Psoas muscle (tissue), 7 donors: ENCODE measurements at regions not wholly inside any gene's neighbourhood (a gene's known extent, or its start where the extent isn't known, plus 50 kb on each side); places are given as distances from the start of the nearest gene placed in this dataset.

Experiments used
- ATAC-seq, 4 donors: fragments of 200-7000 bp; cut with Tn5 transposase; one replicate each; pipeline ENCODE4 v1.9.1; 2020; ENCODE audit warnings: moderate library complexity in 3 of 4, mild to moderate bottlenecking in 2 of 4
- DNase-seq, 2 donors: peaks; one replicate each; pipeline ENCODE4 v3.0.0-alpha.2; 2020
- H3K27ac ChIP-seq: fragments of 200-600 bp; one replicate; pipeline ENCODE4 v1.8.0; 2022
- H3K27me3 ChIP-seq, 3 donors: fragments of 200-600 bp in 1 of 3; one replicate each; pipeline versions ENCODE4 v1.6.1 to v1.8.0; 2013 to 2022; ENCODE audit warnings: low read length in 2 of 3, mild to moderate bottlenecking in 2 of 3, moderate library complexity in 1 of 3; ENCODE audit not compliant: insufficient read depth in 3 of 3
- H3K36me3 ChIP-seq, 2 donors: fragments of 200-600 bp in 1 of 2; one replicate each; pipeline versions ENCODE4 v1.6.1 to v1.8.0; 2013 to 2022; ENCODE audit warnings: low read depth in 1 of 2, mild to moderate bottlenecking in 1 of 2, moderate library complexity in 1 of 2; ENCODE audit not compliant: insufficient read depth in 1 of 2
- H3K4me1 ChIP-seq: fragments of 200-600 bp; one replicate; pipeline ENCODE4 v1.8.0; 2022
- H3K4me3 ChIP-seq: fragments of 200-600 bp; one replicate; pipeline ENCODE4 v1.8.0; 2022; ENCODE audit warnings: mild to moderate bottlenecking
- H3K9me3 ChIP-seq: fragments of 200-600 bp; one replicate; pipeline ENCODE4 v1.8.0; 2022
- WGBS, 3 donors: extraction: QIAGEN DNeasy Blood & Tissue Kit; methylation state at CpG; one replicate each; pipeline versions ENCODE4 v1.1.6 to v1.1.7; 2013; 5-methylcytosine and 5-hydroxymethylcytosine counted together
- intact Hi-C, 2 donors: fragments of 100-400 bp; cut with DNase I; formaldehyde crosslinking; loops; one replicate each; pipeline versions ENCODE4 v1.11.0 to v1.14.2; 2022
- TF ChIP-seq, protein P1 (sequence below): fragments of 200-600 bp; IDR thresholded peaks from one replicate; pipeline ENCODE4 v1.8.0; 2022; ENCODE audit warnings: antibody characterized with exemption
- donor health status: healthy with polysubstance abuse.
- donor health status: DM: no; HTN: no; CAD: no; lungs with moderate emphysema.
- donor health status: Bipolar disorder and iron deficiency.
- donor health status: healthy.
- donor health status: DM: yes; HTN: yes; CAD: no.
- donor health status: DM: no; HTN: no; CAD: no.
- donor health status: DM: yes; HTN: yes; CAD: no.

- Histone ChIP-seq H3K4me3 (no peak overlapping the region), H3K9me3 (no peaks in the 10 kb centered on the region), H3K4me1 (peaks cover 10% of the 10 kb centered on the region), H3K27me3 (no peaks in the 10 kb centered on the region), H3K27ac (no peak overlapping the region), H3K36me3 (no peaks in the 10 kb centered on the region)
- WGBS, 3 donors: 94 to 99% (median 96%) methylated on average over 5 of the region's 5 CpGs
- ATAC-seq (no peak), DNase-seq (no peak)
- intact Hi-C loops: loop anchor here in 1 of 2 donors (5.0 kb wide), 1 partner anchor 140 kb away; no protein-coding TSS in a partner anchor
- TF ChIP-seq, protein P1, sequence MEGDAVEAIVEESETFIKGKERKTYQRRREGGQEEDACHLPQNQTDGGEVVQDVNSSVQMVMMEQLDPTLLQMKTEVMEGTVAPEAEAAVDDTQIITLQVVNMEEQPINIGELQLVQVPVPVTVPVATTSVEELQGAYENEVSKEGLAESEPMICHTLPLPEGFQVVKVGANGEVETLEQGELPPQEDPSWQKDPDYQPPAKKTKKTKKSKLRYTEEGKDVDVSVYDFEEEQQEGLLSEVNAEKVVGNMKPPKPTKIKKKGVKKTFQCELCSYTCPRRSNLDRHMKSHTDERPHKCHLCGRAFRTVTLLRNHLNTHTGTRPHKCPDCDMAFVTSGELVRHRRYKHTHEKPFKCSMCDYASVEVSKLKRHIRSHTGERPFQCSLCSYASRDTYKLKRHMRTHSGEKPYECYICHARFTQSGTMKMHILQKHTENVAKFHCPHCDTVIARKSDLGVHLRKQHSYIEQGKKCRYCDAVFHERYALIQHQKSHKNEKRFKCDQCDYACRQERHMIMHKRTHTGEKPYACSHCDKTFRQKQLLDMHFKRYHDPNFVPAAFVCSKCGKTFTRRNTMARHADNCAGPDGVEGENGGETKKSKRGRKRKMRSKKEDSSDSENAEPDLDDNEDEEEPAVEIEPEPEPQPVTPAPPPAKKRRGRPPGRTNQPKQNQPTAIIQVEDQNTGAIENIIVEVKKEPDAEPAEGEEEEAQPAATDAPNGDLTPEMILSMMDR: no peak
Measured at GRCh38 chr2:8532438-8532837, 149.4 kb upstream of the ID2 start.

DNA sequence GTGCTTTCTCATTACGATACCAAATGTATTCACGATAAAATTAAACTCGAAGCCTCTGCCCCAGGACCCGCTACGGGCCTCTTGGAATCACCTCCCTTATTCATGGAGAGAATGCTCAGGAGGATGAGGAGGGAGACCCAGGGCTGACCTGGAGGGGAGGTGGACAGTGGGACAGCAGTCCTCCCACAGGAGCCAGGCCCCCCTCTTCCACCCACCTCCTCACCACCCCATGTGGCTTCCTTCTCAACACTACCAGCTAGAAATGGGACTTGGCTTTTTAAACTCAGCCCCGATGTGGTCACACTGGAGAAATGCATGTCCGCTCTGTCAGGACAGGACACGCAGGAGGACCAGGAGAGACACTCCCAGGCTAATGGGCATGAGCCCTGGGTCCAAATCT is 147.9 kb upstream of the ID2 start:
- Histone ChIP-seq H3K9me3 (no peaks in the 10 kb centered on the region), H3K27me3 (no peaks in the 10 kb centered on the region), H3K36me3 (no peaks in the 10 kb centered on the region), H3K4me1 (peaks cover 10% of the 10 kb centered on the region), H3K27ac (no peak overlapping the region), H3K4me3 (no peak overlapping the region)
- 89 to 97% (median 93%) methylated on average over 8 of the region's 8 CpGs for WGBS, 3 donors
- TF ChIP-seq, protein P1: no peak
- ATAC-seq (no peak), DNase-seq (no peak)
- intact Hi-C loops: loop anchor here in 1 of 2 donors (5.0 kb wide), 1 partner anchor 138 kb away; no protein-coding TSS in a partner anchor

DNA sequence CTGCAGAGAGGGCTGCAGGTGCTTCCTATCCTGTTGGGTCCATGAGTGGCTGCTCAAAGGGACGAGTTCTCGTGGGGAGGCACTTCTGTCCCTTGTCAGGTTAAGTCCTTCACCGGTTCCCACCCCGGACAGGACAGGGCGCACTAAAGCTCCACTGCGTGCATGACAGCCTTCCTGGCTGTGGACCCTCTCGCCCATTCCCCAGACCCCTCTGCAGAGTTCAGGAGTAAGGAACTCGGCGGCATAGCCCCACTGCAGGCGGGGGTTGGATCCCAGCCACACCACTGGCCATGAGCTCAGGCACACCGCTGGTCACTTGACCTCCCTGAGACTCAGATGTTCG is 147.5 kb upstream of the ID2 start:
- 73 to 77% (median 76%) methylated on average over 12 of the region's 12 CpGs for WGBS, 3 donors
- TF ChIP-seq, protein P1: no peak
- ATAC-seq: peak in 1 of 4 donors; percentile 40
- H3K9me3 ChIP-seq: no peaks in the 10 kb centered on the region
- DNase-seq: no peak
- no peaks in the 10 kb centered on the region for H3K36me3 ChIP-seq
- H3K27me3 ChIP-seq: no peaks in the 10 kb centered on the region
- H3K27ac ChIP-seq: no peak overlapping the region
- intact Hi-C loops: loop anchor here in 1 of 2 donors (5.0 kb wide), 1 partner anchor 138 kb away; no protein-coding TSS in a partner anchor
- H3K4me3 ChIP-seq: no peak overlapping the region
- peaks cover 10% of the 10 kb centered on the region for H3K4me1 ChIP-seq

DNA sequence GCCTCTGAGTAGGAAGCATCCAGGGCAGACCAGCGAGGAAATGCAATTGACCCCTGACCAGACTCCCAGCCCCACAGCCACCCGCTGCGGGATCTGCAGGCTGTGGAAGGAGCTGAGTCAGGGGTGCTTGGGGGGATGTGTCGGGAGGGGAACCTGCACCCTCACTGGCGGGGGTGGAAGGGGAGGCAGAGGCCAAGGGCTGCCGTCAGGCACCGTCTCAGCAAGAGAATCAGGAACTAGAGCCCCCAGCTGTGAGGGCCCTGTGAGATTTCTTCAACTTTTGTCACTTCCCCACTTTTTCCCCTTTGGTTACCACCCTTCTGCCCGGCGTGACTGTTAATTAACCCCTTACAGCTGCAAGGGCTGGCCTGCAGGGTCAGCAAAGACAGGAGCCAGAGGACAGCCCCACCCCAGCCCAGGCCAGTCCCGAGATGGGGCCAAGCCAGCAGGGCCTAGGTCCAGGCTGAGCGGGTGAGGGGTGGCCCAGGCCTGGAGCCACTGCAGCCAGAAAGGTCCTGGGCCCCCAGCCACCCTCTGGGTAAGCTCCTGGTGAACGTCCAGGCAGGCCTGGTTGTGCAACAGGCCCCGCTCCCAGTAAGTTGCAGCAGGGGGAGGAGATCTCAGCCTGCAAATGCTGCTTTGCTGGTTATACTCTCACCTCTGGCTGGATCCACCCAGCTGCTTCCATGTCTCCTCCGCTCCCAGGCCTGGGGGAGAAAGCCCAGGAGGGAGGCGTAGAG is 147.0 kb upstream of the ID2 start:
- ATAC-seq (peak; percentile 57 to 84 (median 77)), DNase-seq (peak; percentile 78 to 85)
- no peaks in the 10 kb centered on the region for H3K27me3 ChIP-seq
- H3K27ac ChIP-seq: no peak overlapping the region
- 36 to 47% (median 43%) methylated on average over 15 of the region's 15 CpGs for WGBS, 3 donors
- H3K4me1 ChIP-seq: peaks cover 10% of the 10 kb centered on the region
- intact Hi-C loops: loop anchor here in 1 of 2 donors (5.0 kb wide), 1 partner anchor 137 kb away; no protein-coding TSS in a partner anchor
- TF ChIP-seq, protein P1: no peak
- no peaks in the 10 kb centered on the region for H3K36me3 ChIP-seq
- no peaks in the 10 kb centered on the region for H3K9me3 ChIP-seq
- no peak overlapping the region for H3K4me3 ChIP-seq

DNA sequence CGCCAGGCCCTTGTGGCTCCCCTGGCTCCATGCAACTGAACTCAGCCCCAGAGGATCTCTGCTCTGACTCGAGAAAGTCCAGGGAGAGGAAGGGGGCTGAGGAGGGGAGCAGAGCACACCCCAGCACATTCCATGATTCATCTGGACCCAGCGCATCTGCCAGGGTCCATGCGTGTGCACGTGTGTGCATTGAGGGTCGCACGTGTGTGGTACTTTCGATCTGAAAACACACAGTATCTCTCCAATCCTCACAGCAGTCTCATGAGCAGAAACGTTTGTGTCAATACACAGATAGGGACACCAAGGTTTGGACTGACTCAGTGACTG is 146.4 kb upstream of the ID2 start:
- TF ChIP-seq, protein P1: no peak
- no peaks in the 10 kb centered on the region for H3K36me3 ChIP-seq
- H3K9me3 ChIP-seq: no peaks in the 10 kb centered on the region
- peaks cover 10% of the 10 kb centered on the region for H3K4me1 ChIP-seq
- H3K27me3 ChIP-seq: no peaks in the 10 kb centered on the region
- ATAC-seq (peak in 3 of 4 donors; percentile 10 to 29 (median 26)), DNase-seq (no peak)
- 43 to 72% (median 53%) methylated on average over 9 of the region's 9 CpGs for WGBS, 3 donors
- H3K27ac ChIP-seq: no peak overlapping the region
- no peak overlapping the region for H3K4me3 ChIP-seq
- intact Hi-C loops: no loop called here
